Thoracic aorta (tissue), 2 donors: ENCODE measurements at regions not wholly inside any gene's neighbourhood (a gene's known extent, or its start where the extent isn't known, plus 50 kb on each side); places are given as distances from the start of the nearest gene placed in this dataset.

ENCODE experiments used
- ATAC-seq: fragments of 150-250 bp; one replicate; pipeline ENCODE4 v1.8.0; 2017; ENCODE audit warnings: low read depth; ENCODE audit not compliant: insufficient number of reproducible peaks, low FRiP score
- DNase-seq: peaks from one replicate; pipeline ENCODE4 v3.0.0-alpha.2; 2020; ENCODE audit warnings: low spot score
- H3K27ac ChIP-seq, 2 donors: fragments of 200-600 bp; sonication (generic); 1 replicate in 1 of 2; 2 replicates in 1 of 2; pipeline ENCODE4 v1.5.1; 2016; ENCODE audit warnings: mild to moderate bottlenecking in 2 of 2, moderate library complexity in 2 of 2
- H3K27me3 ChIP-seq: fragments of 200-600 bp; sonication (generic); replicated peaks from 2 replicates; pipeline ENCODE4 v1.6.0; 2016; ENCODE audit warnings: mild to moderate bottlenecking; ENCODE audit not compliant: insufficient read depth
- H3K36me3 ChIP-seq: fragments of 200-600 bp; sonication (generic); one replicate; pipeline ENCODE4 v1.5.1; 2016
- H3K4me1 ChIP-seq, 2 donors: fragments of 200-600 bp; sonication (generic); 1 replicate in 1 of 2; 2 replicates in 1 of 2; pipeline versions ENCODE4 v1.5.1 to v1.6.0; 2016; ENCODE audit warnings: low read depth in 2 of 2, mild to moderate bottlenecking in 1 of 2; ENCODE audit not compliant: control insufficient read depth in 1 of 2
- H3K4me3 ChIP-seq: fragments of 200-600 bp; sonication (generic); 2 replicates; pipeline ENCODE4 v1.5.1; 2016; ENCODE audit warnings: mild to moderate bottlenecking
- H3K9me3 ChIP-seq: fragments of 200-600 bp; sonication (generic); 2 replicates; pipeline ENCODE4 v1.5.1; 2016
- CTCF ChIP-seq: fragments of 200-600 bp; sonication (generic); IDR thresholded peaks from one replicate; pipeline ENCODE4 v1.5.1; 2019; ENCODE audit warnings: antibody characterized with exemption

- no peaks in the 10 kb centered on the region for H3K27me3 ChIP-seq
- peaks cover 0 to 6% of the 10 kb centered on the region in 2 donors for H3K4me1 ChIP-seq
- no peak for TF ChIP-seq CTCF
- no peak overlapping the region for H3K4me3 ChIP-seq
- no peaks in the 10 kb centered on the region for H3K9me3 ChIP-seq
- no peak for ATAC-seq
- no peak for DNase-seq
- H3K27ac ChIP-seq: peak overlapping the region in 1 of 2 donors; percentile 40
- H3K36me3 ChIP-seq: no peaks in the 10 kb centered on the region
Observed at GRCh38 chr7:113371416-113372043, 253.2 kb upstream of the SMIM30 start.

GRCh38 chr7:113370910-113371309, 252.6 kb upstream of the SMIM30 start:
- no peak for TF ChIP-seq CTCF
- no peaks in the 10 kb centered on the region for H3K36me3 ChIP-seq
- H3K4me3 ChIP-seq: no peak overlapping the region
- peak overlapping the region in 1 of 2 donors; percentile 40 for H3K27ac ChIP-seq
- no peak for DNase-seq
- H3K4me1 ChIP-seq: peaks cover 0 to 6% of the 10 kb centered on the region in 2 donors
- H3K9me3 ChIP-seq: no peaks in the 10 kb centered on the region
- no peak for ATAC-seq
- H3K27me3 ChIP-seq: no peaks in the 10 kb centered on the region

GRCh38 chr7:113368256-113368655, 249.9 kb upstream of the SMIM30 start:
- Histone ChIP-seq H3K27me3 (no peaks in the 10 kb centered on the region), H3K4me1 (peaks cover 0 to 6% of the 10 kb centered on the region in 2 donors), H3K4me3 (no peak overlapping the region), H3K9me3 (no peaks in the 10 kb centered on the region), H3K27ac (no peak overlapping the region), H3K36me3 (no peaks in the 10 kb centered on the region)
- no peak for DNase-seq
- no peak for TF ChIP-seq CTCF
- no peak for ATAC-seq

DNA sequence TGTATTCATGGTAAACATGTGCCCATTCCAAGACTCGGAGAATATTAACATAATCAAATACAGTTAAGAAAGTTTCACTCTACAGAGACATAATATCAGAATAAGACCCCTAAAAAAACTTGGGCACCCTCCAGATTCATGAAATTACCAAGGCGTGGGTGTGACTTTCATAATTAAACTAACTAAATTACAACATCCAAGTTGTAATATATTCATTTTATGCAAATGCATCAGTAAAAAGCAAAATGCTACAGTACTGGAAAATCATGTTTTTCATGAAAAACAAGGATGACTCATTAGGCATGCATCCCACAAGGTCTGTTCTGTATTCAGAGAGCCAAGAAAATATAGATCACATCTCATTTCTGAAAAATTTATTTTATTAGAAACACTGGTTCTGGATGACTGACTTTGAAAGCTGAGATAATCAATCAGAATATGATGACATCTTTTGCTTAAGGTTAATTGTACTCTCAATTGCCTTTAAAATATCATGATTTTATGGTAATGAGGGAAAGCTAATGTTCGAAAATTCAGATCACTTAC, 248.8 kb upstream of the SMIM30 start:
- Histone ChIP-seq H3K4me1 (peaks cover 0 to 6% of the 10 kb centered on the region in 2 donors), H3K27me3 (no peaks in the 10 kb centered on the region), H3K9me3 (no peaks in the 10 kb centered on the region), H3K4me3 (no peak overlapping the region), H3K36me3 (no peaks in the 10 kb centered on the region), H3K27ac (no peak overlapping the region)
- no peak for ATAC-seq
- no peak for DNase-seq
- TF ChIP-seq CTCF: no peak

- no peak for TF ChIP-seq CTCF
- Histone ChIP-seq H3K9me3 (no peaks in the 10 kb centered on the region), H3K27ac (no peak overlapping the region), H3K27me3 (no peaks in the 10 kb centered on the region), H3K4me1 (peaks cover 0 to 5% of the 10 kb centered on the region in 2 donors), H3K36me3 (no peaks in the 10 kb centered on the region), H3K4me3 (no peak overlapping the region)
- no peak for ATAC-seq
- no peak for DNase-seq
Observed at GRCh38 chr7:113366122-113366521, 247.8 kb upstream of the SMIM30 start.
